ENCODE measurements at regions not wholly inside any gene's neighbourhood (a gene's known extent, or its start where the extent isn't known, plus 50 kb on each side); places are given as distances from the start of the nearest gene placed in this dataset.

- TF ChIP-seq, protein P1, sequence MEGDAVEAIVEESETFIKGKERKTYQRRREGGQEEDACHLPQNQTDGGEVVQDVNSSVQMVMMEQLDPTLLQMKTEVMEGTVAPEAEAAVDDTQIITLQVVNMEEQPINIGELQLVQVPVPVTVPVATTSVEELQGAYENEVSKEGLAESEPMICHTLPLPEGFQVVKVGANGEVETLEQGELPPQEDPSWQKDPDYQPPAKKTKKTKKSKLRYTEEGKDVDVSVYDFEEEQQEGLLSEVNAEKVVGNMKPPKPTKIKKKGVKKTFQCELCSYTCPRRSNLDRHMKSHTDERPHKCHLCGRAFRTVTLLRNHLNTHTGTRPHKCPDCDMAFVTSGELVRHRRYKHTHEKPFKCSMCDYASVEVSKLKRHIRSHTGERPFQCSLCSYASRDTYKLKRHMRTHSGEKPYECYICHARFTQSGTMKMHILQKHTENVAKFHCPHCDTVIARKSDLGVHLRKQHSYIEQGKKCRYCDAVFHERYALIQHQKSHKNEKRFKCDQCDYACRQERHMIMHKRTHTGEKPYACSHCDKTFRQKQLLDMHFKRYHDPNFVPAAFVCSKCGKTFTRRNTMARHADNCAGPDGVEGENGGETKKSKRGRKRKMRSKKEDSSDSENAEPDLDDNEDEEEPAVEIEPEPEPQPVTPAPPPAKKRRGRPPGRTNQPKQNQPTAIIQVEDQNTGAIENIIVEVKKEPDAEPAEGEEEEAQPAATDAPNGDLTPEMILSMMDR (IDR thresholded peaks at IDR 0.05): no peak
- TF ChIP-seq POLR2A (IDR thresholded peaks at IDR 0.05): no peak
Measured at GRCh38 chr13:72545030-72545719, 182.3 kb downstream of the MZT1 start.

Data from ovary (tissue), 3 donors.